ENCODE measurements at regions not wholly inside any gene's neighbourhood (a gene's known extent, or its start where the extent isn't known, plus 50 kb on each side); places are given as distances from the start of the nearest gene placed in this dataset.

DNA sequence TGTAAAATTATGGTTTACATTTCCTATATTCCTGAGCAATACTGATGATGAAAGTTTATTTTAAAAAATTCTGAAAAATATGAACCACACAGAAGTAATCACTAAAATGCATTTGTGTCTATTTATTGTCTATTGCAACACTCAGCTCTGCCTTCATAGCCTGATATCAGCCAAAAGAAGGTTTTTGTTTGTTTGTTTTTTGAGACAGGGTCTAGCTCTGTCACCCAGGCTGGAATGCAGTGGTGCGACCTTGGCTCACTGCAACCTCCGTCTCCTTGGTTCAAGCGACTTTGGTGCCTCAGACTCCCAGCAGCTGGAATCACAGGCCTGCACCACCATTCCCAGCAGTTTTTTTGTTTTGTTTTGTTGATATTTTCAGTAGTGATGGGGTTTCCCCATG, 1560.2 kb downstream of the SI start:
- no peak overlapping the region for H3K27ac ChIP-seq (ENCODE audit: extremely low read depth, low read depth, low read length)
- no peak overlapping the region for H3K4me2 ChIP-seq (ENCODE audit: insufficient read depth, low read length)
- DNase-seq (ENCODE audit: extremely low read depth in 1 of 4, low spot score in 3 of 4) (no peak), ATAC-seq (no peak; the same call in 2 of the 3 replicates), FAIRE-seq (no peak)
- no peaks in the 10 kb centered on the region for H3K4me1 ChIP-seq (replicated peaks in 1 of 2; ENCODE audit: control insufficient read depth in 2 of 2, insufficient read depth in 2 of 2, low read length in 2 of 2)
- ChIA-PET POLR2A (interaction anchor here (0.6 kb wide), 1 partner anchor 10 kb away, joined by 3 read pairs; no protein-coding TSS in a partner anchor), CTCF (ENCODE audit: low intra/inter-chr PET ratio) (no interaction called here)
- H3K9me1 ChIP-seq (ENCODE audit: control insufficient read depth, insufficient read depth, low read length), result no peaks in the 10 kb centered on the region
- no peak overlapping the region for H3K9ac ChIP-seq (ENCODE audit: insufficient read depth in 1 of 2, low read depth in 2 of 2, low read length in 2 of 2)
- no peaks in the 10 kb centered on the region for H3K79me2 ChIP-seq (ENCODE audit: control insufficient read depth, insufficient read depth, low read length)
- in situ Hi-C loops (cut with MboI) (no loop called here), intact Hi-C loops (cut with micrococcal nuclease) (no loop called here)
- no peak overlapping the region for H2AFZ ChIP-seq (ENCODE audit: low read depth, low read length)
- no peaks in the 10 kb centered on the region for H4K20me1 ChIP-seq (replicated peaks; ENCODE audit: control insufficient read depth, insufficient read depth, low read length)
- TF ChIP-seq, protein P1, sequence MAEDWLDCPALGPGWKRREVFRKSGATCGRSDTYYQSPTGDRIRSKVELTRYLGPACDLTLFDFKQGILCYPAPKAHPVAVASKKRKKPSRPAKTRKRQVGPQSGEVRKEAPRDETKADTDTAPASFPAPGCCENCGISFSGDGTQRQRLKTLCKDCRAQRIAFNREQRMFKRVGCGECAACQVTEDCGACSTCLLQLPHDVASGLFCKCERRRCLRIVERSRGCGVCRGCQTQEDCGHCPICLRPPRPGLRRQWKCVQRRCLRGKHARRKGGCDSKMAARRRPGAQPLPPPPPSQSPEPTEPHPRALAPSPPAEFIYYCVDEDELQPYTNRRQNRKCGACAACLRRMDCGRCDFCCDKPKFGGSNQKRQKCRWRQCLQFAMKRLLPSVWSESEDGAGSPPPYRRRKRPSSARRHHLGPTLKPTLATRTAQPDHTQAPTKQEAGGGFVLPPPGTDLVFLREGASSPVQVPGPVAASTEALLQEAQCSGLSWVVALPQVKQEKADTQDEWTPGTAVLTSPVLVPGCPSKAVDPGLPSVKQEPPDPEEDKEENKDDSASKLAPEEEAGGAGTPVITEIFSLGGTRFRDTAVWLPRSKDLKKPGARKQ (CRISPR knock-in tag; IDR thresholded peaks at IDR 0.05), result no peak
- TF ChIP-seq NFIC (IDR thresholded peaks at IDR 0.05), result no peak
- no peak for TF ChIP-seq ZFP36 (IDR thresholded peaks at IDR 0.05; ENCODE audit: low read depth, low read length, partially characterized antibody)
- TF ChIP-seq, protein P2, sequence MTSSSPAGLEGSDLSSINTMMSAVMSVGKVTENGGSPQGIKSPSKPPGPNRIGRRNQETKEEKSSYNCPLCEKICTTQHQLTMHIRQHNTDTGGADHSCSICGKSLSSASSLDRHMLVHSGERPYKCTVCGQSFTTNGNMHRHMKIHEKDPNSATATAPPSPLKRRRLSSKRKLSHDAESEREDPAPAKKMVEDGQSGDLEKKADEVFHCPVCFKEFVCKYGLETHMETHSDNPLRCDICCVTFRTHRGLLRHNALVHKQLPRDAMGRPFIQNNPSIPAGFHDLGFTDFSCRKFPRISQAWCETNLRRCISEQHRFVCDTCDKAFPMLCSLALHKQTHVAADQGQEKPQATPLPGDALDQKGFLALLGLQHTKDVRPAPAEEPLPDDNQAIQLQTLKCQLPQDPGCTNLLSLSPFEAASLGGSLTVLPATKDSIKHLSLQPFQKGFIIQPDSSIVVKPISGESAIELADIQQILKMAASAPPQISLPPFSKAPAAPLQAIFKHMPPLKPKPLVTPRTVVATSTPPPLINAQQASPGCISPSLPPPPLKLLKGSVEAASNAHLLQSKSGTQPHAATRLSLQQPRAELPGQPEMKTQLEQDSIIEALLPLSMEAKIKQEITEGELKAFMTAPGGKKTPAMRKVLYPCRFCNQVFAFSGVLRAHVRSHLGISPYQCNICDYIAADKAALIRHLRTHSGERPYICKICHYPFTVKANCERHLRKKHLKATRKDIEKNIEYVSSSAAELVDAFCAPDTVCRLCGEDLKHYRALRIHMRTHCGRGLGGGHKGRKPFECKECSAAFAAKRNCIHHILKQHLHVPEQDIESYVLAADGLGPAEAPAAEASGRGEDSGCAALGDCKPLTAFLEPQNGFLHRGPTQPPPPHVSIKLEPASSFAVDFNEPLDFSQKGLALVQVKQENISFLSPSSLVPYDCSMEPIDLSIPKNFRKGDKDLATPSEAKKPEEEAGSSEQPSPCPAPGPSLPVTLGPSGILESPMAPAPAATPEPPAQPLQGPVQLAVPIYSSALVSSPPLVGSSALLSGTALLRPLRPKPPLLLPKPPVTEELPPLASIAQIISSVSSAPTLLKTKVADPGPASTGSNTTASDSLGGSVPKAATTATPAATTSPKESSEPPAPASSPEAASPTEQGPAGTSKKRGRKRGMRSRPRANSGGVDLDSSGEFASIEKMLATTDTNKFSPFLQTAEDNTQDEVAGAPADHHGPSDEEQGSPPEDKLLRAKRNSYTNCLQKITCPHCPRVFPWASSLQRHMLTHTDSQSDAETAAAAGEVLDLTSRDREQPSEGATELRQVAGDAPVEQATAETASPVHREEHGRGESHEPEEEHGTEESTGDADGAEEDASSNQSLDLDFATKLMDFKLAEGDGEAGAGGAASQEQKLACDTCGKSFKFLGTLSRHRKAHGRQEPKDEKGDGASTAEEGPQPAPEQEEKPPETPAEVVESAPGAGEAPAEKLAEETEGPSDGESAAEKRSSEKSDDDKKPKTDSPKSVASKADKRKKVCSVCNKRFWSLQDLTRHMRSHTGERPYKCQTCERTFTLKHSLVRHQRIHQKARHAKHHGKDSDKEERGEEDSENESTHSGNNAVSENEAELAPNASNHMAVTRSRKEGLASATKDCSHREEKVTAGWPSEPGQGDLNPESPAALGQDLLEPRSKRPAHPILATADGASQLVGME (CRISPR knock-in tag; IDR thresholded peaks at IDR 0.05), result no peak
- no peak for TF ChIP-seq ZNF324 (CRISPR knock-in tag; IDR thresholded peaks at IDR 0.05)
- TF ChIP-seq KHSRP (IDR thresholded peaks at IDR 0.05), result no peak
- TF ChIP-seq RAD51 (IDR thresholded peaks at IDR 0.05; ENCODE audit: borderline replicate concordance, low read depth), result no peak
- no peak for TF ChIP-seq ETV1 (tag; conservative IDR thresholded peaks at IDR 0.05; ENCODE audit: low read depth)
- TF ChIP-seq, protein P3, sequence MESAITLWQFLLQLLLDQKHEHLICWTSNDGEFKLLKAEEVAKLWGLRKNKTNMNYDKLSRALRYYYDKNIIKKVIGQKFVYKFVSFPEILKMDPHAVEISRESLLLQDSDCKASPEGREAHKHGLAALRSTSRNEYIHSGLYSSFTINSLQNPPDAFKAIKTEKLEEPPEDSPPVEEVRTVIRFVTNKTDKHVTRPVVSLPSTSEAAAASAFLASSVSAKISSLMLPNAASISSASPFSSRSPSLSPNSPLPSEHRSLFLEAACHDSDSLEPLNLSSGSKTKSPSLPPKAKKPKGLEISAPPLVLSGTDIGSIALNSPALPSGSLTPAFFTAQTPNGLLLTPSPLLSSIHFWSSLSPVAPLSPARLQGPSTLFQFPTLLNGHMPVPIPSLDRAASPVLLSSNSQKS (CRISPR knock-in tag; IDR thresholded peaks at IDR 0.05), result no peak
- TF ChIP-seq RB1 (IDR thresholded peaks at IDR 0.05; ENCODE audit: low read depth), result no peak
- no peak for TF ChIP-seq ETS2 (tag; IDR thresholded peaks at IDR 0.05; ENCODE audit: borderline replicate concordance, poor library complexity, severe bottlenecking)
- TF ChIP-seq ZBTB1 (CRISPR knock-in tag; IDR thresholded peaks at IDR 0.05; ENCODE audit: borderline replicate concordance, low read depth), result no peak
- H3K27me3 ChIP-seq (ENCODE audit: control insufficient read depth in 2 of 2, insufficient read depth in 2 of 2, low read length in 2 of 2), result no peaks in the 10 kb centered on the region
- peaks cover 30% of the 10 kb centered on the region; the same call in 2 of the 3 replicates for H3K36me3 ChIP-seq (ENCODE audit: control insufficient read depth, insufficient read depth, low read length)
- BruUV-seq (replicated peaks), result no TSS peak
- no peaks in the 10 kb centered on the region for H3K9me3 ChIP-seq (replicated peaks; ENCODE audit: control insufficient read depth, insufficient read depth, low read depth, low read length)
- 48% methylated on average over 3 of the region's 3 CpGs for WGBS (ENCODE audit: insufficient coverage, low coverage, missing lambda C conversion rate)
- no peak overlapping the region for H3K4me3 ChIP-seq
